ENCODE measurements at regions not wholly inside any gene's neighbourhood (a gene's known extent, or its start where the extent isn't known, plus 50 kb on each side); places are given as distances from the start of the nearest gene placed in this dataset.
"Not testable (repeated sequence)": the region's sequence is repeated elsewhere in the genome, so short reads cannot be mapped to it uniquely, and the experiment has no call there.

GRCh38 chr3:103873897-103874545, 1439.2 kb downstream of the ZPLD1 start:
- no peak overlapping the region for H3K4me3 ChIP-seq (ENCODE audit: low read depth, low read length)
- TF ChIP-seq CTCF (IDR thresholded peaks at IDR 0.05; ENCODE audit: insufficient read depth, low read depth, low read length): no peak
- H3K36me3 ChIP-seq (ENCODE audit: control insufficient read depth, insufficient read depth, low read length): no peaks in the 10 kb centered on the region
- H3K27me3 ChIP-seq (ENCODE audit: control insufficient read depth, insufficient read depth, low read length): no peaks in the 10 kb centered on the region
- POLR2A ChIA-PET: no interaction called here
- DNase-seq (ENCODE audit: low read depth): no peak
- CTCF ChIA-PET: no interaction called here

GRCh38 chr3:103881809-103882208, 1447.0 kb downstream of the ZPLD1 start:
- H3K27me3 ChIP-seq (ENCODE audit: control insufficient read depth, insufficient read depth, low read length); POLR2A ChIA-PET; DNase-seq (ENCODE audit: low read depth); CTCF ChIA-PET; H3K36me3 ChIP-seq (ENCODE audit: control insufficient read depth, insufficient read depth, low read length); H3K4me3 ChIP-seq (ENCODE audit: low read depth, low read length): not testable (repeated sequence)

- ChIA-PET CTCF (no interaction called here), POLR2A (no interaction called here)
- H3K36me3 ChIP-seq (ENCODE audit: control insufficient read depth, insufficient read depth, low read length): no peaks in the 10 kb centered on the region
- H3K27me3 ChIP-seq (ENCODE audit: control insufficient read depth, insufficient read depth, low read length): no peaks in the 10 kb centered on the region
- TF ChIP-seq CTCF (IDR thresholded peaks at IDR 0.05; ENCODE audit: insufficient read depth, low read depth, low read length): no peak
- no peak for DNase-seq (ENCODE audit: low read depth)
- H3K4me3 ChIP-seq (ENCODE audit: low read depth, low read length): no peak overlapping the region
Observed at GRCh38 chr3:103889675-103890074, 1454.9 kb downstream of the ZPLD1 start.

GRCh38 chr3:103894162-103894822, 1459.5 kb downstream of the ZPLD1 start:
- Histone ChIP-seq H3K27me3 (ENCODE audit: control insufficient read depth, insufficient read depth, low read length) (no peaks in the 10 kb centered on the region), H3K4me3 (ENCODE audit: low read depth, low read length) (no peak overlapping the region), H3K36me3 (ENCODE audit: control insufficient read depth, insufficient read depth, low read length) (no peaks in the 10 kb centered on the region)
- no peak for DNase-seq (ENCODE audit: low read depth)
- CTCF ChIA-PET: interaction anchor here (1.1 kb wide), 1 partner anchor 9 kb away, joined by 3 read pairs; no protein-coding TSS in a partner anchor
- no peak for TF ChIP-seq CTCF (IDR thresholded peaks at IDR 0.05; ENCODE audit: insufficient read depth, low read depth, low read length)
- POLR2A ChIA-PET: no interaction called here

- ChIA-PET CTCF (no interaction called here), POLR2A (no interaction called here)
- no peak for TF ChIP-seq CTCF (IDR thresholded peaks at IDR 0.05; ENCODE audit: insufficient read depth, low read depth, low read length)
- Histone ChIP-seq H3K27me3 (ENCODE audit: control insufficient read depth, insufficient read depth, low read length) (no peaks in the 10 kb centered on the region), H3K36me3 (ENCODE audit: control insufficient read depth, insufficient read depth, low read length) (no peaks in the 10 kb centered on the region), H3K4me3 (ENCODE audit: low read depth, low read length) (no peak overlapping the region)
- no peak for DNase-seq (ENCODE audit: low read depth)
Observed at GRCh38 chr3:103899328-103899727, 1464.5 kb downstream of the ZPLD1 start.

GRCh38 chr3:103904991-103905390, 1461.7 kb upstream of the ALCAM start:
- POLR2A ChIA-PET: no interaction called here
- Histone ChIP-seq H3K36me3 (ENCODE audit: control insufficient read depth, insufficient read depth, low read length) (no peaks in the 10 kb centered on the region), H3K27me3 (ENCODE audit: control insufficient read depth, insufficient read depth, low read length) (no peaks in the 10 kb centered on the region), H3K4me3 (ENCODE audit: low read depth, low read length) (no peak overlapping the region)
- CTCF ChIA-PET: interaction anchor here (0.6 kb wide), 1 partner anchor 1190 kb away, joined by 3 read pairs; no protein-coding TSS in a partner anchor
- TF ChIP-seq CTCF (IDR thresholded peaks at IDR 0.05; ENCODE audit: insufficient read depth, low read depth, low read length): no peak
- no peak for DNase-seq (ENCODE audit: low read depth)

Measured in BJ (cell line).